NCI-H82 (cell line): ENCODE measurements at regions not wholly inside any gene's neighbourhood (a gene's known extent, or its start where the extent isn't known, plus 50 kb on each side); places are given as distances from the start of the nearest gene placed in this dataset.

Source experiments
- DNase-seq: peaks from one replicate; lab custom pipeline; 2025; lab: John Stamatoyannopoulos, UW

DNA sequence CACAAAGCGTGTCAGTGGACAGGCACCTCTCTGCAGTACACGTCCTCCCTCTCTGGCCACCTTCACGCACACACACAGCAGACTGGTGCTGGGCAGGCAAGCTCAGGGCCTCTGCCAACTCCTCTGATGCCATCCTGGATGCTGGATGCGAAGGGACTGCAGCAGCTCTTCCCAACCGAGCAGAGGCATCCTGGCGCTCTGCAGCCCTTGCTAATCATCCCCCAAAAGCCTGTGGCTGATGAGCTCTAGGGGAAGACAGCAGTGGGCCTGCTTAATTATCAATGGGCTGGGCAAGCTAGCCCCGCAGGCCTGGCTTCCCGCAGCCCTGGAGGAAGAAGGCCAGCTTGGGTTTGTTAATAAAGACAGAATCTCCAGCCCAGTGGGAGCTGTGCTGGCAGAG, 71.3 kb upstream of the TEX51 start:
- no peak for DNase-seq

GRCh38 chr2:126828051-126828450, 70.6 kb upstream of the TEX51 start:
- peak; percentile 93 for DNase-seq

DNA sequence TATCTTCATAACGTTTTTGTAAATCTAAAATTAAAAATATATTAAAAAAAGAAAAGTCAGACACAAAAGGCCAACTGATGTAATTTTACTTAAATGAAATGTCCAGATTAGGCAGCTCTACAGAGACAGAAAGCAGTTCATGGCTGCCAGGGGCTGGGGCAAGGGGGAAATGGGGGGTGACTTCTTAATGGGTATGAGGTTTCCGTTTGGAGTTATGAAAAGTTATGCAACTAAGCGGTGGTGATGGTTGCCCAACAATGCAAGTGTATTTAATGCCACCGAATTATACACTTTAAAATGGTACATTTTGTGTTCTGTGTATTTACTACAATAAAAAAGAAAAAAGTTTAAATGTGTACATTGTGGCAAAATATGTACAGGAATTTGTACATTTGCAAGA, 70.2 kb upstream of the TEX51 start:
- no peak for DNase-seq

DNA sequence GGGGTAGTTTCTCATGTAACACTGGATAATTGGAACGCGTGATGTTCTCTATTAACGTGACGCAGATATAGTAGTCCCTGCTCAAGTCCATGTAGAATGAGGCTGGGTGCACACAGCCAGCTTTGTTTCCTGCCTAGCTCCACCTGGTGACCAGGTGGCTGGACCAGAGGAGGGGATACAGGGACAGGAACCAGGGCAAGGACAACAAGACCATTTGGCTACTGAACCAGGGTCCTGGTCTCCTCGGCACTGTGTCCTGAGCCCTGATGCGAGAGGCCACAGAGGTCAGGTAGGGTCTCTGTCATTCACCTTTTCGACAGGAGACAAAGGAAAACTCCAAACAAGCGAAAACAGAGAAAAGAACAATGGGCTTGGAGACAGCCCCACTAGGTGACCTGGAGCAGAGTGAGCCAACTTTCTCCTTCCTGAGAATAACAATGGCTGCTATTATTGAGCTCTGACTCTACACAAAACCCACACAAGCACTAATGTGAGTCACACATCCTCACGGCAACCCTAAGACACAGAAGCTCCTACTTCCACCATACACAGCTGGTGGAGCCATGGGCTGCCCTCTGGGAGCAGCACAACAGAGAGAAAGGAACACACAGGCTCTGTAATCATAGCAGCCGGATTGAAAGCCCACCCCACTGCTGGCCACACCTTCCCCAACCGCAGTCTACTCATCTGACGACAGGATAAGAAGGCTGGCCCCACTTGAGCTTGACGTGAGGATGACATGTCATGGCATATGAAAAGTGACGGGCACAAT, 67.3 kb upstream of the TEX51 start:
- DNase-seq: peak; percentile 23

- DNase-seq: no peak
Observed at GRCh38 chr2:126832014-126832413, 66.7 kb upstream of the TEX51 start.

- no peak for DNase-seq
Observed at GRCh38 chr2:126832757-126833156, 65.9 kb upstream of the TEX51 start.

DNA sequence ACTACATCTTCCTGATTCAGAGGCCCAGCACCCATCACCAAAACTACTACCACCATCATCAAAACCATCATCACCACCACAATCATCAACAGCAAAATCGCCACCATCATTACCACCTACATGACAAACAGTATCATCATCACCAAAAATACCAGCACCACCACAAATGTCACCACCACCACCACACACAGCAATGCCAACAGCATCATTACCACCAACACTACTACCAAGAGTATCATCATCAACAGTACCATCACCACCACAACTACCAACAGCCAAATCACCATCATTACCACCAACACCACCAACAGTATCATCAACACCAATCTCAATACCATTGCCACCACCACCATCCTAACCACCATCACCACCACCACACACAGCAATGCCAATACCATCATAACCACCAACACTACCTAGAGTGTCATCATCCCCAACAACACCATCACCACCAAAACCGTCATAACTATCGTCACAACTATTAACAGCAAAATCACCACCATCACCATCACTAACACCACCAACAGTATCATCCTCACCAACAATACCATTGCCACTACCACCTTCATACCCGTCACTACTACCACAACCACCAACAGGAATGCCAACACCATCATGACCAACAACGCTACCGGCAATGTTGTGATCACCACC, 64.6 kb upstream of the TEX51 start:
- DNase-seq: no peak

GRCh38 chr2:126835261-126835660, 63.4 kb upstream of the TEX51 start:
- no peak for DNase-seq

DNA sequence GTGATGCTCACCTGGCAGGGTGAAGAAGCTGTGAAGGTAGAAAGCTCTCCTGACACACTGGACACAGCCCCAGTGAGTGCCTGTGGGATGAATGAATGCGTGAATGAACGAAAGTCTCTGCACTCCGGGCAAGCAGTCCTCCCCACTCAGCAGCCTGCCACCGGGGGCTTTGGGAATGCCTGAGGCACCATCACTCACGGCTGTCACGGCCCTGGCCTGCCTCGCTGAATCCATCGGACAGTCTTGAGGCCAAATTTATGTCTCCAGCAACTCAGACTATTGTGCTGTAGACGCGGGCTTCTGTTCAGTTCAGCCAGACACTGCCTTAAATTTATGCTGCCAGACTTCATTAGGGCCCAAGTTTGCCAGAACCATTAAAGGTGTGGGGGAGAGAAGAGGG, 62.9 kb upstream of the TEX51 start:
- no peak for DNase-seq

DNA sequence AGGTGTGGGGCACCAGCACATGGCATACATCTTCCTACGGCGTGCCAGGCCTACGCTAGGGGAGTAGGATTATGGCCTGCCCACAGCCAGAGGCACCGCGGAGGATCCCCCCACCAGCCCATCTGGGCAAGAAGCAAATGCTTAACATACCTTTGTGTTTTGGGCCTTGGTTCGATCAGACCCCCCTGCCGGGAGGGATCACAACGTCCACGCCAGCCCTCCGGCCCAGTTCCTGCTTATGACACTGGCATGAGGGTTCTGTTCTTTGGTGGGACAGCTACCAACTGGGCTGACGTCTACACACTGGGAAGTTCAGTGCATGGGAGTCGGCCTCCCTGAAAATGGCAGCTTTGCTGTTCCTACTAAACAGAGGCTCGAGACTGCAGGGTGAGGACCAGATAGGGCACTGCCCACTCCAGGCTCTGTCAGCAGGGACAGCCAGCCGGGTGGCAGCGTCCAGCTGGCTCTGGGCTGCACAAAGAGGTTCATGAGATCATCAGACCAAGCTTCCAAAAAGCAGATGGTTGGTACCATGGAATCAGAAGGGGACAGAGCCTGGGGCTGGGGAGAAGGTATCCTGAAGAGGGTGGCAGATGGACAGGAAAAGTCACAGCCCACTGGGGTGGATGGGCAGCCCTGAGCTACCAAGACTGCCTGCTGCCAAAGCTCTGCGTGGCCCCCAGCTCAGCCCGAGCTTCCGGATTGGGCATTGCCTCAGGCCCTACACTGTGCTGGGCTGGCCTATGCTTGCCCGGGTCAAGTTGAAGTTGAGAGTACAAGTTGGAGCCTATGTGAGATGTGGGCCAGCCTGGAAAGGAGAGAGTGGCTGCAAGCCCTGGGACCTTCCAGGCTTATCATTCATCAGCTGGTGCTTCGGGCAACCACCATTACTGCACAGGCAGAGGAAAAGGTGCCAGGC, 61.7 kb upstream of the TEX51 start:
- no peak for DNase-seq

GRCh38 chr2:126837966-126838715, 60.5 kb upstream of the TEX51 start:
- DNase-seq: peak; percentile 26

GRCh38 chr2:126838716-126838985, 60.0 kb upstream of the TEX51 start:
- DNase-seq: no peak

- no peak for DNase-seq
Observed at GRCh38 chr2:126839796-126840195, 58.9 kb upstream of the TEX51 start.

GRCh38 chr2:126843081-126843480, 55.6 kb upstream of the TEX51 start:
- DNase-seq: no peak

DNA sequence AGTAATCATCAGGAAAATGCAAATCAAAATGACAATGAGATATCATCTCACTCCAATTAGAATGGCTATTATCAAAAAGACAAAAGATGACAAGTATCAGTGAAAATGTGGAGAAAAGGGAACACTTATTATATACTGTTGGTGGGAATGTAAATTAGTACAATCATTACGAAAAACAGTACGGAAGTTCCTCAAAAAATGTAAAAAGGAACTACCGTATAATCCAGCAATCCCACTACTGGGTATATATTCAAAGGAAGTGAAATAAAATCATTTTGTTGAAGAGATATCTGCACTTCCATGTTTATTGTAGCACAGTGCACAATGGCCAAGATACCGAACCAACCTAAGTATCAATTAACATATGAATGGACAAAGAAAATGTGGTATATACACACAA, 52.4 kb upstream of the TEX51 start:
- DNase-seq: no peak
